Urothelium cell line (cell line): ENCODE measurements at regions not wholly inside any gene's neighbourhood (a gene's known extent, or its start where the extent isn't known, plus 50 kb on each side); places are given as distances from the start of the nearest gene placed in this dataset.
"Not testable (repeated sequence)": the region's sequence is repeated elsewhere in the genome, so short reads cannot be mapped to it uniquely, and the experiment has no call there.

Experiments
- DNase-seq: peaks from one replicate; pipeline ENCODE4 v3.0.0; 2011; ENCODE audit warnings: low spot score, mixed read lengths
- FAIRE-seq: peaks from 2 replicates; lab custom pipeline; 2011; peaks lifted over from hg19 to GRCh38; lab: Jason Lieb, UNC

DNA sequence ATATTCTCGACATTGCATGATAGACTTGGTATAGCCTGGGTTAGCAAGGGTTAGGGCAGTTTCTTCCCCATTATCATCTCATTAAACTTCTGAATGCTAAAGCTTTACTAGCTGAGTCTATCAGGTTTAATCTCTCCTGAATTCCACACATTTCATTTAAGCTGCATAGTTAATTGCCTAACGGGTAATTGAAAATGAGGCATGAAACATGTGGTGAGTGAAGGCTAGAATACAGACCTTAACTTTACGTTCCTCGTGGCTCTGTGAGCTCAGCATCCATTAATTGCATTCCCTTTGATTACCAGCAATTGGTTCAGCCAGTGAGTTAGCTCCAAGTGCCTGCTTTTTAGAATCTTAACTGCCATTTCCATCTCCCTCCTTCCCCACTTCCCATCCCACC, 126.5 kb upstream of the MEX3C start:
- no peak for DNase-seq

GRCh38 chr18:51330148-51330547, 132.7 kb upstream of the MEX3C start:
- FAIRE-seq: no peak
- no peak for DNase-seq

More for the DNA sequence above, 126.5 kb upstream of the MEX3C start:
- no peak for FAIRE-seq

DNA sequence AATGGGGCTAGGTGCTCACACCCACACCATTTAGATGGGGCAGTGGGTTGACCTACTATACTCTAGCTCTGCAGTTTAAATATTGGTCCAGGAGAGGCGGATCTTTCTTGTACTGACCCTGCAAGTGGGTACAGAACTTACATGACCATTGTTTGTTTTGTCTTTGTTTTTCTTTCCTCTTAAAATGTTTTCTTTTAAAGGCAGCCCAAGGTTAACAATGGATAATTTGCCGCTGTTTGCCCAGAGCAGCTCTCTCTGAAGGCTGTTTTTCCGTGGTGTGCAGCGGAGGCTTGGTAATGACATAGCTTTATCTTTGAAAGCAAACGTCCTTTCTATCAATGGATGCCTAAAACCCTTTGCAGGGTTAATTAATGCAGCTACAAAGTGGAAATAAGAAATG, 133.3 kb upstream of the MEX3C start:
- DNase-seq (no peak), FAIRE-seq (no peak)

DNA sequence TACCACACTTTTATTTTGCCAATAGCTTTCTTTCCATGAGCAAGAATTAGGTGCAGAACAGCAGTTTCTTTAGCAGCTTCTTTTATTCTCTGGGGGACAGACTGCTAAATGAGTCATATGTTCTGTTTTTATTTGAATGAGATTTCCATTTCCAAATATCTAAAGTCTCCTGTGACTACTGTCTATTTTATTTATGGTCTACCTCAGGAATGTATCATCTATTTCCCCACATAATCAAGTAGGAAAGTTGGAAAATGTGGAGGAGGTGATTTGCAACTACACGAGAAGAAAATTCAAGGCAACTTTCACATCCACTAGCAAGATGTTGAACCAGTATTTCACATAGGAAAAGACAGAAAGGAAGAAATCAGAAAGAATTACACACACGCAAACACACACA, 139.9 kb upstream of the MEX3C start:
- FAIRE-seq (no peak), DNase-seq (no peak)

DNA sequence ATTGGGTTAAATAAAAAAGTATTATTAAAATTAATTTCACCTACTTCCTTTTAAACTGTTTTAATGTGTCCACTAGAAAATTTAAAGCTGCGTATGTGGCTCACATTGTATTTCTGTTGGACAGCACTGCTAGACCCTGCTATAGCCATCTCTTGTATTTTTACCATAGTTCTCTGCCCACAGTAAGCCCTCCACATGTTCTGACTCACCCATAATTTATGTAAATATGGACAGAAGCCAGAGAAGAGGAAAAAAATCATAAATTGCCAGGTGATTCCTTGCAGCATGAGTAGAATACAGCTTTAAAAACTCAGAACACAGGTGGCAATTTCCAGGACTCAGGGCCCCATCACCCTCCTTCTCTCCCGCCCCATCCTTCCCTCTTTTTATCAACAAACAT, 142.4 kb upstream of the MEX3C start:
- FAIRE-seq: no peak

GRCh38 chr18:51340332-51340731, 142.9 kb upstream of the MEX3C start:
- FAIRE-seq (no peak), DNase-seq (no peak)

More for the DNA sequence above, 142.4 kb upstream of the MEX3C start:
- peak; percentile 39 for DNase-seq

GRCh38 chr18:51342815-51343214, 145.3 kb upstream of the MEX3C start:
- FAIRE-seq: no peak
- peak; percentile 33 for DNase-seq

DNA sequence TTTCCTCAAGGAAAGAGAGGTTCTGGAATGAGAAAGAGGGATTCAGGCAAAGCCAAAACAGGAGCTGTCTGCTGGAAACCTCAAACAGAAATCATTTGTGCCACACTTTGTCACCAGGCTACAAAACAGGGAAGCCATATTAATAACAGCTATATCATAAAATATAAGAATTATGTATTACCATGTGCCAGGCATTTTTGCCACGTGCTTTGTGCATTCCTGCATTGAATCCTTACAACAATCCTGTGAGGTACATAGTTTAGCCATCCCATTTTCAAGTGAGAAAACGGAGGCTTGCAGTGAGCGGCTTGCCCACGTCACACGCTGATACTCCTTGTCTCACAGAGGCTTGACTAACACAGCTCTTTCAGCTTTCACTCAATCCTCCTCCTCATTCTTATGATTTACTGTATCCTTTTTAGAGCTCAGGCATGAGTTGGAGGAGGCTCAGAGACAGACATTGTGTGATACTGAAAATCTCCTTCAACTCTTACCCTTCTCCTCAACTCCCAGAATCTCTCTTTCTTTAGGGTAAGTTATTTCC, 148.4 kb upstream of the MEX3C start:
- DNase-seq (no peak), FAIRE-seq (no peak)

DNA sequence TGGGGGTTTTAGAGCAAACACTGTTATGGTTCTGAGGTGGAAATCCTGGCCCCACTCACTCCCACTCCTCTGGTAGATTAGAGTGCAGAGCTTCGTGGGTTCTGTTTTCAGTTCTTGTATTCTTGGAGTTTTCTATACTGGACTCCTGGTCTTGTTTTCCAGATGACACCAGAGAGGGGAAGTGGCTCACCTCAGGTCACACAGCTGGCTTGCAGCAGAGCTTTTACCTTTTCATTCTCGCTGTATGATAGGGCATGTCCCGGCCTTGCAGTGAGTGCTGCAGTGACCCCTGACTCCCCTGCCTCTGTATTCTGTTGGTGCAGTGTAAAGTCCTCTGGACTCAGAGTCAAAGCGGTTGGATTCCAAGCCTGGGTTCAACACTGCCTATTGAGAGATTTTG, 148.9 kb upstream of the MEX3C start:
- no peak for DNase-seq
- no peak for FAIRE-seq

GRCh38 chr18:51350081-51350480, 152.6 kb upstream of the MEX3C start:
- FAIRE-seq: no peak
- no peak for DNase-seq

DNA sequence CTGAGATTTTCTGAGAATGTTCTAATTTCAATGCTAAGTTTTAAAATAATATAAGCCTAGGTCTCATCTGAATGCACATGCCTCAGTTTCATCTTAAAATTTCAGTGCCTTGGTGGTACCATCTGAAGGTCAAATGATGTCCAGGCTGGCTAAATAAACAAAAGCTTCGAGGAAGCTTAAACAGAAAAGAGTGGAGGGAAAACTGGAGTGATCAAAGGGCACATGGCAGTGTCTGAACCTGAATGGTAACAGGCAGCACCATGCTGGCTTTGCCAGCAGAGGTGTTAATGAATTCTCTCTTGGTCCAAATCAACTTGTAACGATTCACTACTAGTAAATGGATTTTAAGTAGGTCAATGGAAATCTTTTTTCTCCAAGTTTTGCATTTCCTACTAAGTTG, 158.4 kb upstream of the MEX3C start:
- no peak for FAIRE-seq
- DNase-seq: no peak

DNA sequence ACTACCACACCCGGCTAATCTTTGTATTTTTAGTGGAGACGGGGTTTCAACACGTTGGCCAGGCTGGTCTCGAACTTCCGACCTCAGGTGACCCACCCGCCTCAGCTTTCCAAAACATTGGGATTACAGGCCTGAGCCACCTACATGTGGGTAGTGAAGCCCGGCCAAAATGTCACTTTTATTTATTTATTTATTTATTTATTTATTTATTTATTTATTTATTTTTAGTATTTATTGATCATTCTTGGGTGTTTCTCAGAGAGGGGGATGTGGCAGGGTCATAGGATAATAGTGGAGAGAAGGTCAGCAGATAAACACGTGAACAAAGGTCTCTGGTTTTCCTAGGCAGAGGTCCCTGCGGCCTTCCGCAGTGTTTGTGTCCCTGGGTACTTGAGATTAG, 162.8 kb upstream of the MEX3C start:
- not testable (repeated sequence) for DNase-seq, FAIRE-seq

GRCh38 chr18:51361130-51361860, 163.8 kb upstream of the MEX3C start:
- DNase-seq: no peak
- no peak for FAIRE-seq

- no peak for DNase-seq
- no peak for FAIRE-seq
These were observed 165.9 kb upstream of the MEX3C start for GRCh38 chr18:51363384-51363783.

DNA sequence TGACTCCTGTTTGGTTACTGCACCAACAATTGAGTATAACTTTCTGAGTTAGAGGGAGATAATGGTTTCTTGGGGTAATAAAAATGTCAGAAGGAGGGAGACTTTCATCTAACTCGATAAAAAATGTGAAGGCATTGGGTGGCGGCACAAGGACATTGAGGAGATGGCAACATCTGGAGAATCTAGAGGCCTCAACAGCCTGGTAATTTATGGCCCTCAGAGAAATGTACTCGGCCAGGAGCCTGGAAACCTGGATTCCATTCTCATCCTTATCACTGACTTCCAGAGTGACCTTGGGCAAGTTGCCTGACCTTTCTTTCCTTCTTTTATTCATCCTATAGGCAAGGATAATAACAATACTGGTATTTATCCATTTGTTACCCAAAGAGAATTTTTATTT, 173.5 kb upstream of the MEX3C start:
- DNase-seq: no peak
- no peak for FAIRE-seq

DNA sequence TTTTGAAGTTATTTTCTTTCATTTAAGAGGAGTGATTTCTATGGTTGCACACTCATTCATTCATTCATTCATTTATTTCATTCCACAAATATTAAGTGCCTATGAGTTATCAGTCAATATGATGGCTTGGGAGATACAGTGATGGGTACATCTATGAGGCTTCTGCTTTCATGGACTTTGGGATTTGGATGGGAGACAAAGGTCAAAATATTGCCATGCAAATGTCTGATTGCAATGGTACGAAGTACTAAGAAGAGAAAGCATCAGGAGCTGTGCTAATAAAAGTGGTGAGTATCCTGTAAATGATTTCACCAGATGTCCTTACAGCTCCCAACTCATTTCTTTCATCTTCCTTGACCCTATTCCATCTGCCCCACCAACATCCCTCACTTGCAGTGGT, 174.4 kb upstream of the MEX3C start:
- no peak for DNase-seq
- FAIRE-seq: no peak

GRCh38 chr18:51382081-51382480, 184.6 kb upstream of the MEX3C start:
- FAIRE-seq (no peak), DNase-seq (no peak)

DNA sequence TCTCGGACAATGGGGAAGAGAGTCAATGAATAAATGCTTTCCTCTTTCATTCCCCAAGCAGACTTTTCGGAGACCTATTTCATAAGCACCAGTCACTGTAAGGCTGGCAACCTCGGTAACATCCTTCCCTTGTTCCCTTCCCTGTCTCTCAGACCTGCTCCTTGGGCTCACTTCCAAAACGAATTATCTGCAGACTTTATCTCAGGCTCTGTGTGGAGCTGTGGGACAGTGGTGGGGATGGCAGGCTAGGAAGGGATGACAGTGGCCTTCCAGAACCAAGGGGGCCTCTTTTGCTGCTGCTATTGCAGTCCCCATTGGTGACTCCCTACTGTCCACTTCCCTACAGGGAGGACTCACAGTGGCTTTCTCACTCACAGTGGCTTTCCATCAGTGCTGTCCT, 185.6 kb upstream of the MEX3C start:
- no peak for FAIRE-seq
- DNase-seq: no peak

DNA sequence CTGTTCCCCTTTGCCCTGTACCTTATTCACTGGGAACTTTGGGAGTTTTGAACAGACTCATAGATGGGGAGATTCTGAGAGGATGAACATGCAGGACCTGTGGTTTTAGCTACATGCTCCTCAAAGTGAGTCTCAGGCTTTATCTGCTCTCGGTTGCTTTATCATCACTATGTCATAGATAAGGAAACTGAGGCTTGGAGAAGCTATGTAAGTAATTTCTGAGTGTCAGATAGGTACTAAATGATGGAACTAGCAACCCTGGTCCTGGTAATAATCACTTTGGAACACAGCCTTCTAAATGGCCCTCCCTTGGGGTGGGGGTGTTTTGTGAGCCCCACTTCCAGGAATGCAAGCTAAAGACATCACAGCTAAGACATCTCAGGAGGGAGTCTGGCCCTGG, 186.2 kb upstream of the MEX3C start:
- no peak for FAIRE-seq
- no peak for DNase-seq

DNA sequence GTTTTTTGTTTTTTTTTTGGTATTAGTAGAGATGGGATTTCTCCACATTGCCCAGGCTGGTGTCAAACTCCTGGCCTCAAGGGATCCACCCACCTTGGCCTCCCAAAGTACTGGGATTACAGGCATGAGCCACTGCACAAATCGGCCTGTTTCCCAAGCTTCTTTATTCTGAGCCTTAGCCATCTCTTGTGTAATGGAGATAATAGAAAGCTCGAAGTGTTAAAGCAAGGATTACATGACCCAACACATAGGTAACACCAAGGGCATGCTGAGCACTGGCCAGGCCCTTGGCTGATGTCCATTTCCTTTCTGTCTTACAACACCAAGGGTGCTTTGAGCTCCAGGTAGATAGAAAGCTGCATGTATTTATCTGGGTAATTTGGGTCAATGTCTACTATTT, 187.8 kb upstream of the MEX3C start:
- FAIRE-seq (no peak), DNase-seq (no peak)

GRCh38 chr18:51390702-51391101, 193.2 kb upstream of the MEX3C start:
- FAIRE-seq: no peak
- DNase-seq: peak; percentile 26

DNA sequence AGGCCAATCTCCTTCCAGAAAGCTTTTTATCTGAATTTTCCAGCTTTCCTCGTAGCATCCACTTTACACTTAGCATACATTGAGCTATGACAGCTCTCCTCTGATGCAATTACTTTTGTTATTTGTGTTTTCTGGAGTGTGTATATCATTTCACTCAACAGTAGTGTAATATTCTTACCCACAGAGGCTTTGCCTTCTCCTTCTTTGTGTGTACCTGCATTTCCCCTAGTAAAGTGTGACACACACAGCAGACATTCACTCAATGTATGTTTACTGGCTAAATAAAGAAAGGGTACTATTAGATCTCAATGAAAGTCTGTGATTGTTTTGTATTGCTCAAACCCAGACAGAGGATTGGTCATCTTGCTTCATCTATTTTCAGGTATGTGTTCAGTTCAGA, 193.7 kb upstream of the MEX3C start:
- FAIRE-seq (no peak), DNase-seq (no peak)

DNA sequence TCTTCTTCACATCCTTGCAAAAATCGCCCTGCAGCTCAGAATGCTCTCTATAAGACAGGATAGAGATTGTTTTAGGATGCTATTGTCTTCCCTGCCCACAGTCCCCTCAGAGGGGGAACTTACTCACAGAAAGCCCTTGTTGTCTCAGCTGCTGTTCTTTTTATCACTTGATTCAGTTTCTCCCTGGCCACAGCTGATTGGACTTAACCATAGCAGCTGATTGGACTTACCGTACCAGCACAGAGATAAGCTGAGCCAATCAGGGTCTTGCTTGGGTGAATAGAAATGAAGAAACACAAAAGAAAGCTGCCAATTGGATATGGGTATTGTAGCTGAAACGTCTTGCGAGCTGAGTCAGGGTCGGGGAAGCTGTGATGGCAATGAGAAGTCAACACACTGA, 194.2 kb upstream of the MEX3C start:
- DNase-seq (no peak), FAIRE-seq (no peak)
